ENCODE measurements at regions not wholly inside any gene's neighbourhood (a gene's known extent, or its start where the extent isn't known, plus 50 kb on each side); places are given as distances from the start of the nearest gene placed in this dataset.
"Not testable (repeated sequence)": the region's sequence is repeated elsewhere in the genome, so short reads cannot be mapped to it uniquely, and the experiment has no call there.

- no peak overlapping the region for H3K4ac ChIP-seq (ENCODE audit: low read depth, low read length)
- no CpG with 5 or more reads among the region's 38 CpGs for WGBS (ENCODE audit: extremely low coverage, insufficient read length, low lambda C conversion rate)
- no peaks in the 10 kb centered on the region for H3K9me3 ChIP-seq (ENCODE audit: control insufficient read depth, low read depth, low read length)
- H3K27me3 ChIP-seq (ENCODE audit: insufficient read depth, low read length) = no peaks in the 10 kb centered on the region
- no peak overlapping the region for H4K8ac ChIP-seq (replicated peaks; ENCODE audit: insufficient read length, low read depth, low read length)
- H3K9me3 Mint-ChIP-seq = peaks cover 20 to 24% of the 10 kb centered on the region in 2 experiments
- H2BK12ac ChIP-seq (ENCODE audit: insufficient read length, low read depth, low read length) = no peak overlapping the region
- no peak overlapping the region for H4K5ac ChIP-seq (ENCODE audit: insufficient read length, low read depth, low read length)
- H3K27ac Mint-ChIP-seq = no peak overlapping the region
- DNase-seq = no peak
- no peak overlapping the region for H3K4me2 ChIP-seq (ENCODE audit: insufficient read depth, insufficient read length, low read length)
- H3T11ph ChIP-seq (ENCODE audit: low read length) = no peak overlapping the region
- H2AK5ac ChIP-seq (ENCODE audit: insufficient read length, low read length) = no peak overlapping the region
- H3K23ac ChIP-seq (ENCODE audit: insufficient read length, low read depth, low read length) = no peak overlapping the region
- no peak overlapping the region for H3K18ac ChIP-seq (ENCODE audit: insufficient read length, low read depth, low read length)
- H3K27ac ChIP-seq (ENCODE audit: insufficient read length, low read depth, low read length) = no peak overlapping the region
- H3K56ac ChIP-seq (ENCODE audit: insufficient read length, low read depth, low read length) = no peak overlapping the region
- H3K4me1 Mint-ChIP-seq = no peaks in the 10 kb centered on the region
- no peak overlapping the region for H3K4me3 Mint-ChIP-seq
- no peaks in the 10 kb centered on the region for H4K20me1 ChIP-seq (ENCODE audit: control insufficient read depth, insufficient read depth, insufficient read length)
- no peak overlapping the region for H3K14ac ChIP-seq (ENCODE audit: insufficient read depth, low read length)
- no peak overlapping the region for H2BK20ac ChIP-seq (ENCODE audit: low read depth, low read length, poor library complexity, severe bottlenecking)
- H2BK5ac ChIP-seq (ENCODE audit: insufficient read length, low read length) = no peak overlapping the region
- no peaks in the 10 kb centered on the region for H3K79me1 ChIP-seq (ENCODE audit: insufficient read depth, low read depth, low read length, poor library complexity, severe bottlenecking)
- no peak overlapping the region for H4K91ac ChIP-seq (ENCODE audit: insufficient read length, low read depth, low read length)
- H3K4me1 ChIP-seq (ENCODE audit: insufficient read depth, low read length) = no peaks in the 10 kb centered on the region
- H3K9ac ChIP-seq (ENCODE audit: extremely low read depth, insufficient read length, low read length) = no peak overlapping the region
- H2BK120ac ChIP-seq (ENCODE audit: low read depth, low read length, poor library complexity, severe bottlenecking) = no peak overlapping the region
- H3K36me3 Mint-ChIP-seq (ENCODE audit: insufficient read depth in 1 of 3, low read depth in 3 of 3) = peaks cover 9 to 19% (median 11%) of the 10 kb centered on the region in 3 experiments; a peak in 6 of 7 replicates
- no peaks in the 10 kb centered on the region for H3K27me3 Mint-ChIP-seq (ENCODE audit: low read depth)
- no peaks in the 10 kb centered on the region for H3K23me2 ChIP-seq (ENCODE audit: insufficient read length, low read depth, low read length, poor library complexity, severe bottlenecking)
- H2BK15ac ChIP-seq (ENCODE audit: low read depth, low read length) = no peak overlapping the region
- TF ChIP-seq, protein P1, sequence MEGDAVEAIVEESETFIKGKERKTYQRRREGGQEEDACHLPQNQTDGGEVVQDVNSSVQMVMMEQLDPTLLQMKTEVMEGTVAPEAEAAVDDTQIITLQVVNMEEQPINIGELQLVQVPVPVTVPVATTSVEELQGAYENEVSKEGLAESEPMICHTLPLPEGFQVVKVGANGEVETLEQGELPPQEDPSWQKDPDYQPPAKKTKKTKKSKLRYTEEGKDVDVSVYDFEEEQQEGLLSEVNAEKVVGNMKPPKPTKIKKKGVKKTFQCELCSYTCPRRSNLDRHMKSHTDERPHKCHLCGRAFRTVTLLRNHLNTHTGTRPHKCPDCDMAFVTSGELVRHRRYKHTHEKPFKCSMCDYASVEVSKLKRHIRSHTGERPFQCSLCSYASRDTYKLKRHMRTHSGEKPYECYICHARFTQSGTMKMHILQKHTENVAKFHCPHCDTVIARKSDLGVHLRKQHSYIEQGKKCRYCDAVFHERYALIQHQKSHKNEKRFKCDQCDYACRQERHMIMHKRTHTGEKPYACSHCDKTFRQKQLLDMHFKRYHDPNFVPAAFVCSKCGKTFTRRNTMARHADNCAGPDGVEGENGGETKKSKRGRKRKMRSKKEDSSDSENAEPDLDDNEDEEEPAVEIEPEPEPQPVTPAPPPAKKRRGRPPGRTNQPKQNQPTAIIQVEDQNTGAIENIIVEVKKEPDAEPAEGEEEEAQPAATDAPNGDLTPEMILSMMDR (conservative IDR thresholded peaks at IDR 0.05) = no peak
- H3K79me2 ChIP-seq (ENCODE audit: insufficient read depth, low read length) = no peaks in the 10 kb centered on the region
- H2AFZ ChIP-seq (ENCODE audit: low read length) = no peak overlapping the region
Observed at GRCh38 chr2:212721026-212721451, 182.4 kb upstream of the ERBB4 start.

DNA sequence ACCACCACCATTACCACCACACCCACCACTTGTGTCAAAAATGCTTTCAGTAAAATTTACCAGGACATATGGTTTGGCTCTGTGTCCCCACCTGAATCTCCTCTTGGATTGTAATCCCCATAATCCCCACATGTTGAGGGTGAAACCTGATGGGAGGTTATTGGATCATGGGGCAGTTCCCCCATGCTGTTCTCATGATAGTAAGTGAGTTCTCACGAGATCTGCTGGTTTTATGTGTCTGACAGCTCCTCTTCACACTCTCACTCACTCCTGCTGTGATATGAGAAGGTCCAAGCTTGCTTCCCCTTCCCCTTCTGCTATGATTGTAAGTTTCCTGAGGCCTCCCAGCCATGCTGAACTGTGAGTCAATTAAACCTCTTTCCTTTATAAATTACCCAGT, 176.8 kb upstream of the ERBB4 start:
- not testable (repeated sequence) for H2BK12ac ChIP-seq (ENCODE audit: insufficient read length, low read depth, low read length); H3K4ac ChIP-seq (ENCODE audit: low read depth, low read length); H4K8ac ChIP-seq (replicated peaks; ENCODE audit: insufficient read length, low read depth, low read length); H3K27me3 Mint-ChIP-seq (ENCODE audit: low read depth); H3K9me3 ChIP-seq (ENCODE audit: control insufficient read depth, low read depth, low read length); H3T11ph ChIP-seq (ENCODE audit: low read length); H3K27ac ChIP-seq (ENCODE audit: insufficient read length, low read depth, low read length); H3K79me1 ChIP-seq (ENCODE audit: insufficient read depth, low read depth, low read length, poor library complexity, severe bottlenecking); H3K36me3 Mint-ChIP-seq (ENCODE audit: insufficient read depth in 1 of 3, low read depth in 3 of 3); H2AFZ ChIP-seq (ENCODE audit: low read length); H3K18ac ChIP-seq (ENCODE audit: insufficient read length, low read depth, low read length); H2AK5ac ChIP-seq (ENCODE audit: insufficient read length, low read length); H3K4me1 ChIP-seq (ENCODE audit: insufficient read depth, low read length); H3K9ac ChIP-seq (ENCODE audit: extremely low read depth, insufficient read length, low read length); H4K5ac ChIP-seq (ENCODE audit: insufficient read length, low read depth, low read length); H2BK5ac ChIP-seq (ENCODE audit: insufficient read length, low read length); H3K56ac ChIP-seq (ENCODE audit: insufficient read length, low read depth, low read length); H2BK20ac ChIP-seq (ENCODE audit: low read depth, low read length, poor library complexity, severe bottlenecking); H3K27ac Mint-ChIP-seq; H4K91ac ChIP-seq (ENCODE audit: insufficient read length, low read depth, low read length); H4K20me1 ChIP-seq (ENCODE audit: control insufficient read depth, insufficient read depth, insufficient read length); H2BK120ac ChIP-seq (ENCODE audit: low read depth, low read length, poor library complexity, severe bottlenecking); H3K4me1 Mint-ChIP-seq; H3K27me3 ChIP-seq (ENCODE audit: insufficient read depth, low read length); H3K79me2 ChIP-seq (ENCODE audit: insufficient read depth, low read length); H3K9me3 Mint-ChIP-seq; H3K4me3 Mint-ChIP-seq; H3K4me2 ChIP-seq (ENCODE audit: insufficient read depth, insufficient read length, low read length); DNase-seq; H3K23ac ChIP-seq (ENCODE audit: insufficient read length, low read depth, low read length); H2BK15ac ChIP-seq (ENCODE audit: low read depth, low read length); H3K14ac ChIP-seq (ENCODE audit: insufficient read depth, low read length); H3K23me2 ChIP-seq (ENCODE audit: insufficient read length, low read depth, low read length, poor library complexity, severe bottlenecking)
- WGBS (ENCODE audit: extremely low coverage, insufficient read length, low lambda C conversion rate) = no CpG with 5 or more reads among the region's 1 CpG
